GM10266 (cell line): ENCODE measurements at regions not wholly inside any gene's neighbourhood (a gene's known extent, or its start where the extent isn't known, plus 50 kb on each side); places are given as distances from the start of the nearest gene placed in this dataset.
"Not testable (repeated sequence)": the region's sequence is repeated elsewhere in the genome, so short reads cannot be mapped to it uniquely, and the experiment has no call there.

Experiments used
- DNase-seq: peaks from one replicate; pipeline ENCODE4 v3.0.0; 2012; ENCODE audit errors: extremely low spot score
- CTCF ChIP-seq: IDR thresholded peaks from 2 replicates; pipeline ENCODE4 v1.5.1; 2012; ENCODE audit warnings: mild to moderate bottlenecking, low read depth; ENCODE audit not compliant: control insufficient read depth, insufficient read depth; ENCODE audit errors: missing control alignments

- TF ChIP-seq CTCF = no peak
These were observed 127.2 kb upstream of the CDK6 start for GRCh38 chr7:92963566-92963965.

DNA sequence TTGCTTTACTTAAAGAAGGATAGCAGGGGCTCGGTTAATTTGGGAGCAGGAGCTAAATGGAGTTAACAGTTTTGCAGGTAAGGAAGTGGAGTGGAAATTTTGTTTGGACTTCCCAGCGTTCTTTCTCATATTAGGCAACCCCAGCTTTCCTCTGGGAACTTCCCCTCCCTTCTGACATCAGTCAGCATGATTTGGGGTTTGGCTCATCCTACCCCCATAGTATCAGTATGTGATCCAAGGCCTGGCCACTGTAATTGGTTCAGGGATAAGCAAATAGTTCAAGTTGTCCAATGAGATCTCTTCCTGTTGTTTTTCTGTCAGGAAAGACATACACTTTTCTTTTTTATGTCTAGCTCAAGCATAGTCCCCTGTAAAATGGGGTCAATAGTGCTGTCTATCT lies 125.6 kb upstream of the CDK6 start:
- DNase-seq = no peak
- TF ChIP-seq CTCF = no peak

More at GRCh38 chr7:92963566-92963965, 127.2 kb upstream of the CDK6 start:
- DNase-seq = no peak

GRCh38 chr7:92956575-92956974 lies 120.2 kb upstream of the CDK6 start:
- DNase-seq = no peak
- no peak for TF ChIP-seq CTCF

- TF ChIP-seq CTCF = no peak
- no peak for DNase-seq
These were observed 118.7 kb upstream of the CDK6 start for GRCh38 chr7:92955081-92955480.

DNA sequence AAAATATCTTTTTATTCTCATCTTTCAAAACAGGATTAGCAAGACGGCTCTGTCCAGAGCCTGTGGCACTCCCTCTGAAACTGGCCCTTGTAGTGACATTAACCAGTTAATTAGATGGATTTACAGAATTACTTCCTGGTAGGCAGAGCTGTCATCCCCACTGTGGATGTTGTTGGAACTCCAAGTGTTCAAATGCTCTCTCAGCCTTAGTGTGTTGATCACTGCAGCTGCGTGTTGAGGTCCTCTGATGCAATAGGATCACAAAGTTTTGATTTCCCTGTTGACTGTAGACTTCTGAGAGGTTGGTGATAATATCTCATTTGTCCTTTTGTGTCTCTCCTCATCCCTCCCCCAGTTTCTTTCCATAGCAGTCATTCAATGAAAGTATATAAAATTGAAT lies 117.3 kb upstream of the CDK6 start:
- no peak for TF ChIP-seq CTCF
- no peak for DNase-seq

DNA sequence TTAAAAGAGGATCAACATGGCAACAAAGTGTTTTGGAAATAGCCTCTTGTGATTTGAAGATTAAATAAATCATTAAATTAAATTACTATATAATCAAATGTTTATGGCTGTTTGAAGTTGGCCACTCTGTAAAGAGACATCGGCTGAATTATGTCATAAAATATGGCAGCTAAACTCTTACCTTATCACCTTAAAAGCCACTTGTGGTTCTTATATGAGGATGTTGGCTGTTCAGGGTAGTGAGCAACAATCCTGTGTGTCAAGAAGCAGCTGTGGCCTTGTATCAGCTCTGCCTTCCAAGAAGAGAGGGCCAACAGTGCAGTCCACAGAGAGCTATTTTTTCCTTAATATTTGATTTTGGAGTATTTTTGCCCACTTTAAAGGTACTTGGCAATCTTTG lies 113.4 kb upstream of the CDK6 start:
- no peak for DNase-seq
- no peak for TF ChIP-seq CTCF

- no peak for TF ChIP-seq CTCF
- DNase-seq = no peak
These were observed 109.5 kb upstream of the CDK6 start for GRCh38 chr7:92945840-92946239.

- TF ChIP-seq CTCF = no peak
- DNase-seq = no peak
These were observed 108.3 kb upstream of the CDK6 start for GRCh38 chr7:92944633-92945032.

DNA sequence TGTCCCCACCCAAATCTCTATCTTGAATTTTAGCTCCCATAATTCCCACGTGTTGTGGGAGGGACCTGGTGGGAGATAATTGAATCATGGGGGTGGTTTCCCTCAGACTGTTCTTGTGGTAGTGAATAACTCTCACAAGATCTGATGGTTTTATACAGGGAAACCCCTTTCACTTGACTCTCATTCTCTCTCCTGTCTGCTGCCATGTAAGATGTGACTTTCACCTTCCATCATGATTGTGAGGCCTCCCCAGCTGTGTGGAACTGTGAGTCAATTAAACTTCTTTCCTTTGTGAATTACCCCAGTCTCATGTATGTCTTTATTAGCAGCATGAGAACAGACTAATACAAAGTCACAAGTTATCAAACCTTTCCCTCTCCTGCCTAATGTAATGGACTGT lies 106.3 kb upstream of the CDK6 start:
- not testable (repeated sequence) for DNase-seq
